Neural crest cell (in vitro differentiated cells): ENCODE measurements at regions not wholly inside any gene's neighbourhood (a gene's known extent, or its start where the extent isn't known, plus 50 kb on each side); places are given as distances from the start of the nearest gene placed in this dataset. TPM values are rescaled to one million over a fixed set of nuclear protein-coding genes. Genes with fewer than 3 reads are reported as not detected.

ENCODE experiments used
- DNase-seq: peaks from one replicate; pipeline ENCODE4 v3.0.0; 2021; ENCODE audit warnings: low read depth, mixed read lengths, low spot score
- H3K27ac Mint-ChIP-seq: one replicate; pipeline ENCODE4 v1.8.0; 2021; ENCODE audit warnings: mild to moderate bottlenecking, mixed read lengths; ENCODE audit not compliant: unreplicated experiment
- H3K27me3 Mint-ChIP-seq: 2 replicates; pipeline ENCODE4 v1.8.0; 2021; ENCODE audit warnings: low read depth, mild to moderate bottlenecking, mixed read lengths
- H3K36me3 Mint-ChIP-seq: 2 replicates; pipeline ENCODE4 v1.8.0; 2021; ENCODE audit warnings: low read depth, mild to moderate bottlenecking, mixed read lengths
- H3K4me1 Mint-ChIP-seq: 2 replicates; pipeline ENCODE4 v1.8.0; 2021; ENCODE audit warnings: mixed read lengths
- H3K4me3 Mint-ChIP-seq: one replicate; pipeline ENCODE4 v1.8.0; 2021; ENCODE audit warnings: mild to moderate bottlenecking, mixed read lengths
- H3K9me3 Mint-ChIP-seq: 2 replicates; pipeline ENCODE4 v1.8.0; 2021; ENCODE audit warnings: mixed read lengths
- CTCF ChIP-seq: fragments of 200-600 bp; sonication (generic); conservative IDR thresholded peaks from 2 replicates; pipeline ENCODE4 v1.5.0; 2021; ENCODE audit warnings: antibody characterized with exemption, mild to moderate bottlenecking
- microRNA-seq: library from miRNA; unstranded; fragments of <30 nt; microRNA quantifications from one replicate; pipeline ENCODE4, GENCODE V29; 2020

- H3K9me3 Mint-ChIP-seq: peaks cover 23% of the 10 kb centered on the region
- H3K4me1 Mint-ChIP-seq: no peaks in the 10 kb centered on the region
- TF ChIP-seq CTCF: no peak
- no peaks in the 10 kb centered on the region for H3K36me3 Mint-ChIP-seq
- no peaks in the 10 kb centered on the region for H3K27me3 Mint-ChIP-seq
- no peak overlapping the region for H3K4me3 Mint-ChIP-seq
- no peak overlapping the region for H3K27ac Mint-ChIP-seq
- DNase-seq: no peak
These were observed 50.4 kb upstream of the FGF16 start for GRCh38 chrX:77396781-77397180.

Small RNAs in the stretch of these regions (microRNA-seq; reads per million reads assigned to microRNA genes)
- gene MIR325 (not detected), gene MIR384 (not detected)
